Activated T-cell treated with anti-CD3 and anti-CD28 coated beads, Interleukin-2, amount 50 U/mL, for 48 hours (primary cell): ENCODE measurements at regions not wholly inside any gene's neighbourhood (a gene's known extent, or its start where the extent isn't known, plus 50 kb on each side); places are given as distances from the start of the nearest gene placed in this dataset.
"Not testable (repeated sequence)": the region's sequence is repeated elsewhere in the genome, so short reads cannot be mapped to it uniquely, and the experiment has no call there.

ENCODE experiments used
- DNase-seq, 2 experiments: peaks; one replicate each; pipeline ENCODE4 v3.0.0-alpha.2; 2020

- DNase-seq, result no peak
Measured at GRCh38 chr4:17038510-17039176, 140.2 kb upstream of the LDB2 start.

DNA sequence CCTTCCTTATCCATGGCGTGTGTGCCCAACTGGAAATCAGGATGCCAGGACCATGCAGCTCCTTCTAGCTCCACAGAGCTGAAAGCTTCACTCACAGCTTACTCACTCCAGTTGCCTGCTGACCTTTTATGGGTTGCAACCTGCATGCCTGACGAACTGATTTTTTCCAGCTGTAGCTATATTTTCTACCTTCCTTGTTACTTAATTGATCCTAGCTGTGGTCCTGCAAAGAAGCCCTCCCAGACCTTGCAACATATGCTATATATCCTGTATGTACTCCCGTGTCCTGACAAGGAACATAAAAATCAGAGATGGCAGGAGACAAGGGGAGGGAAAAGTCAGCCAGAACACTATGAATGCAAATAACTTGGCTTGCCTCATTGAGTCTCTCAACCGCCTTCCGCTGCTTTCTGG is 135.3 kb upstream of the LDB2 start:
- DNase-seq, result no peak

- no peak for DNase-seq
Measured at GRCh38 chr4:17033025-17033767, 134.8 kb upstream of the LDB2 start.

DNA sequence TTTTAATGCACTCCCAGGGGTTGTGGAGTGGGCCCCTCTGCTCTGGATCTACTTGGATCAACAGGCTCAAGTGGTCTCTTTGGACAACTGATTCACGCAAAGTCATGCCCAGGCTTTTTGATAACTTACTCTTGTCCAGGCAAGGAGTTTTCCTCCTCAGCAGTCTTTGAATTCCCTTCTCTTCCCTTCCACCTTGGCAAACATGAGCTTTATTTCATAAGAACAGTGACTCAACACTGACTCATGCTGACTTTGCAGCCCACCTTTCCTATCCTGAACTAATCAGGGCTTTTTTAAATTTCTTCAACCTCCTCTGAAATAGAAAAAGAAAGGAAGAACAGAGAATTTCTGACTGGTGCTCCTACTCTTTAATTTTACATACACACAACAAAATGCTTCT is 132.1 kb upstream of the LDB2 start:
- DNase-seq, result no peak

DNA sequence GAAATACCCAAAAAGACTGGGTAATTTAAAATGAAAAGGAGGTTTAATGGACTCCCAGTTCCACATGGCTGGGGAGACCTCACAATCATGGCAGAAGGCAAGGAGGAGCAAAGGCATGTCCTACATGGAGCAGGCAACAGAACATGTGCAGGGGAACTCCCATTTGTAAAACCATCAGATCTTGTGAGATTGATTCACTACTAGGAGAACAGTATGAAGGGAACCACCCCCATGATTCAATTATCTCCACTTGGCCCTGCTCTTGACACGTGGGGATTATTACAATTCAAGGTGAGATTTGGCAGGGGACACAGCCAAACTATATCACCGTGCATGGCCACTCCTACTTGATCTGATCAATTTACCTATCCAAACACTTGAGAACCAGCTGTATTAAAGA is 131.5 kb upstream of the LDB2 start:
- DNase-seq, result no peak

DNA sequence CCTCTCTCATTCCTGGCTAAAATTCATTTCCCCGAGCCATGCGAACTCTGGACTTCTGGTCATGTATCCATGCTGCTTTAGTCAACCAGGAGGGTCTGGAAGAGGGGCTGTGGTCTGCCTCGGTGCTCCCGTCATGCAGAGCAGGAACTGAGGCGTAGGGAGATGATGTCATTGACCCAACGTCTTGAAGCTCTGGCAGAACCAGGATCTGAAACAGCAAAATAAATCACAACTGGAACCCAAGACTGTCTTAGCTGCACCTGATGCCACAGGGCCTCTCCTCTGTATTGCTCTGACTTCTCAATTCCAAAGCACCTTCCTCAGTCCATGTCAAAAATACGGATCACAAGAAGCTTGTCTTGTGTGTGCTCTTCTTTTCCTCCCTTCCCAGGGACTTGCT is 131.0 kb upstream of the LDB2 start:
- DNase-seq, result no peak

DNA sequence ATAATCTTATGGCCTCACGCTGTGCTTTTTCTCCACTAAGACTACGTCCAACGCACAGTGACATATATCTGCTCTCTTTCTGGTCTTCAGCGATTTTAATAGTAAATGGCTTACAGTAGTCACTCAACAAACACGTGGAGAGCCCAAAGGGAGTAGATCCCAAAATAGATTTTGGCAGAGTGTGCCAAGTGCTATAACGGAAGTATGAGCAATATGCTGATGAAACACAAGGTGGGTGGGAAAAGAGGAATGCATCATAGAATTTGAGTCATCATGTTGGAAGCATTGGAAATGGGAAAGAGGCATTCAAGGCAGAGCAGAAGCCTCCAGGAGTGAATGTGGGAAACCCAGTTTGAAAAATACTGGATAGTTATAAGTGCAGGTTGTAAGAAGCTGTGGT is 129.1 kb upstream of the LDB2 start:
- no peak for DNase-seq

DNA sequence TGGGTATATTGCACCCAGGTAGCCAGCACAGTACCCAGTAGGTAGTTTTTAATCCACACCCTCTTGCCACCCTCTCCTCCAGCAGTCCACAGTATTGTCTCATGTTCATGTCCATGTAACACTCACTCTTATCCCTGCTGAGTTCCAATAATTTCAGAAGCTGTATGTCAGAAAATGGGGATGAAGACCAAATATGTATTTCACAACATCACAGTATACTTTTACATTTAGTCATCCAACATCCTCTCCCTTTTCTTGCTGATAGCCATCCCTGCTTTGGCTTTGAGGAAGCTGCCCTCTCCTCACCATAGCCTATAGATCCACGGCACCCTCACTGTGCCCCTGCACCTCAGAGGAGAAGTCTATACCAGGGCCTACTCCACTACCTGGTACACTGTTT is 126.0 kb upstream of the LDB2 start:
- no peak for DNase-seq

DNA sequence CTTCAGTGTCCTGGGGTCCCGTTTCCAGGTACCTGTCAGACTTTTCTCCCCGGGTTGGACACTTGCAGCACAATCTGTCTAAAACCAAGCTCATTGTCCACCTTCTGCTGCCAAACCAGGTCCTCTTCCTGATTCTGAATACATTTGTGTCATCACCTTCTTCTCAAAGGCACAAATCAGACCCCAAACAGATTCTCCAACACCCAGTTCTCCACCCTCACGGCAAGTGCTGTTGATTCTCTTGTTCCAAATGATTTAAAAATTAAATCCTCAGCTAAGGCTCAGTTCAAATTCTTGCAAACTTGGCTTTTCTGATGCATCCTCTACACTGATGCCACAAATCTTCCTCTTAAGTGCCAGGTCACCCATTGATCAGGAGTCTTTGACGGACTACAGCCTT is 122.5 kb upstream of the LDB2 start:
- no peak for DNase-seq

DNA sequence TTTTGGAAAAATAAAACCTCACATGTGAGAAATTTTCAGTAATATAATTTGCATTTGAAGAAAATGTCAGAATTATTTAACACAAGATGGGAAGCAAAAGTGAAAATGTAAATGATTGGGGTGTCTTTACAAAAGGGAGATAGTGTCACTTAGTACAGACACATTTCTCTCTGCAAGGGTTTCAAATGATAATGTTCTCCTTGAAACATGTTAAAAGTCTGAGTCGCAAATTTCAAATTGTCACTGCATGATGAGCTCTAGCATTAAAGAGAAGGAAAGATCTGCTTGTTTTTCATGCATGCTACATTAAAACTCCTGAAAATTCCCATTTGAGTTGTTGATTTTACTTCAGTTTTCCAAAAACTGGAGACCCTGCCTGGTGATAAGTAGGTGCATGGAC is 122.0 kb upstream of the LDB2 start:
- no peak for DNase-seq

GRCh38 chr4:17018621-17019020 is 120.2 kb upstream of the LDB2 start:
- DNase-seq, result not testable (repeated sequence)

- no peak for DNase-seq
Measured at GRCh38 chr4:17018013-17018412, 119.6 kb upstream of the LDB2 start.

GRCh38 chr4:17013382-17014006 is 115.0 kb upstream of the LDB2 start:
- DNase-seq, result no peak

GRCh38 chr4:17012451-17012850 is 114.0 kb upstream of the LDB2 start:
- no peak for DNase-seq

- no peak for DNase-seq
Measured at GRCh38 chr4:17010426-17011087, 112.1 kb upstream of the LDB2 start.

DNA sequence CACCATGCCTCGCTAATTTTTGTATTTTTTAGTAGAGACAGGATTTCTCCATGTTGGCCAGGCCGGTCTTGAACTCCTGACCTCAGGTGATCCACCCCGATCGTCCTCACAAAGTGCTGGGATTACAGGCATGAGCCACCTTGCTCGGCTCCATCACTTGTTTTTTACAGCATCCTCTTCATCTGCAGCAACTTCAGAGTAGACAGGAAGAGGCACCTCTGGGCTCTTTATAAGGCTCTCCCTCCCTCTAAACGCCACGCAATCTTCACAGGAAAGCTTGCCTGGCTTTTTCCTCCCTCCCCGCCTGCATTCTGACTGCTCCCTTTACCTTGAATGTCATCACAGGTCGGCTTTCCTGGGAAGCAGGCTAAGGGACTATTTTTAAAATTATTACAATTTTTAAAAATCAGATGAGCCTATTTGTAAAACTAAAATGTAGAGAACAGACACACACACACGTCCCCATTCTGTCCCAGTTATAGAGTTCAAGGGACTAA is 111.5 kb upstream of the LDB2 start:
- no peak for DNase-seq

- no peak for DNase-seq
Measured at GRCh38 chr4:17008834-17009345, 110.4 kb upstream of the LDB2 start.

GRCh38 chr4:17003606-17004392 is 105.4 kb upstream of the LDB2 start:
- not testable (repeated sequence) for DNase-seq

DNA sequence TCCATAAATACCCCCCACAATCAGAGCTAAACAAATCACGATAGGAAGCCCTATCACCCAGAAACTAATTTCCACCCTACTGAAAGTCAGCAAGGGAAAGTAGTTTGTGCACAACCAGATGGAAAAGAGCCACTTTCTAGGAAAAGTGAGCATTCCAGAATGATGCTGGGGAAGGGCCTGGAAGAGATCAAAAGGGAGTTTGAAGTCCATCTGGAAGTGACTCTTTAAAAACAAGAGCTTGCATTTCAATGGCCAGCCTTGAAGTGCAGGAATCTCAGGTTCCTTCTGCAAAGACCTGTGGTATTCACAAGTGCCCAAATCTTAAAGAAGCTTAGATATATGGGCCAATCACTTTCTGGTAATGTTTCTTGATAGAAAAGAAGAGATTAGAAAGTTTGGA is 97.0 kb upstream of the LDB2 start:
- DNase-seq, result no peak

DNA sequence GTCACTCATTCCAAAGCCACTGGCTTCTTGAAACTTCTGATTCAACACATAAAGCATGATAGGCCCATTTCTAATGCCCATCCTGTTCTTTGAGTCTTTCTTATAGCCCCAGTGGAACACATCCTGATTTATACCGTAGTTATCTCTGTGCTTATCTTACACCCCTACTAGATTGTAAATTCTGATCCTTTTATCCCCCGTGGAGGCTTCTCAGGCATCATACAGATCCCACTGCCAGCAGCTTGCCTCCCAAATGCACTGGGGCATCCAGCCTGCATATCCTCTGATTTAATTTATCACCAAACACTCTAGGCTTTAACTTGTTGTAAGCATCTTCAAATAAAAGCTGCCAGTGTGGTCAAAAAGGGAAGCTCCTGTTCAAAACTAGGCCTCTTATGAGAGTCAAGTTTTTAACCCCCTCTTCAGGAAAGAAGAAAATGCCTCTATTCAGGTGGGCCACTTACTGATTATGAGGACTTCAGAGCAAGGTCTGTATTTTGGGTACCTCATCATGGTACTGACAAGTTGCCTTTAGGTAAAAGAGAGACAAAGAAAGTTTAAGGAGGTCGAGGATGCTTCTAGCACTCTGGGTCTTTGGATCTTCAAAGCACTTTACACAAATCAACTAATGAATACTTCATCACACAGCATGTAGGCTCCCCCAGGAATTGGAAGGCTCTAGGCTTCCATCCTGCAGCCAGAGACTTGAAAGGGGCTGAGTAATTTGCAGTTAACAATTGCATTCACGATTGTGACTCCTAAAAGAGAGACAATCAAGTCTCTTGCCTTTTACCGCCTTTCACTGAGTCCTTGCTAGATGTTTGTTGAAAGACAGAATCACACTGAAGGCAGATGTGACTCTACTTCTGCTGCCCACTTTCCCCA is 95.8 kb upstream of the LDB2 start:
- DNase-seq, result no peak

GRCh38 chr4:16992566-16993225 is 94.3 kb upstream of the LDB2 start:
- DNase-seq, result no peak
